ENCODE measurements at regions not wholly inside any gene's neighbourhood (a gene's known extent, or its start where the extent isn't known, plus 50 kb on each side); places are given as distances from the start of the nearest gene placed in this dataset.

- Histone ChIP-seq H3K4me1 (no peaks in the 10 kb centered on the region), H3K36me3 (no peaks in the 10 kb centered on the region), H3K9me3 (no peaks in the 10 kb centered on the region), H3K4me3 (ENCODE audit: low read depth, low read length) (no peak overlapping the region), H3K27me3 (no peaks in the 10 kb centered on the region)
- DNase-seq: no peak
- no peak for TF ChIP-seq CTCF (IDR thresholded peaks at IDR 0.05; ENCODE audit: low read depth, low read length)
Observed at GRCh38 chr2:62447411-62447810, 58.6 kb downstream of the TMEM17 start.

- Histone ChIP-seq H3K4me3 (ENCODE audit: low read depth, low read length) (no peak overlapping the region), H3K36me3 (no peaks in the 10 kb centered on the region), H3K9me3 (no peaks in the 10 kb centered on the region), H3K4me1 (no peaks in the 10 kb centered on the region), H3K27me3 (no peaks in the 10 kb centered on the region)
- DNase-seq: no peak
- no peak for TF ChIP-seq CTCF (IDR thresholded peaks at IDR 0.05; ENCODE audit: low read depth, low read length)
Observed at GRCh38 chr2:62446491-62446890, 59.5 kb downstream of the TMEM17 start.

- H3K27me3 ChIP-seq: no peaks in the 10 kb centered on the region
- no peak for DNase-seq
Observed at GRCh38 chr2:62443886-62444285, 62.1 kb downstream of the TMEM17 start.

DNA sequence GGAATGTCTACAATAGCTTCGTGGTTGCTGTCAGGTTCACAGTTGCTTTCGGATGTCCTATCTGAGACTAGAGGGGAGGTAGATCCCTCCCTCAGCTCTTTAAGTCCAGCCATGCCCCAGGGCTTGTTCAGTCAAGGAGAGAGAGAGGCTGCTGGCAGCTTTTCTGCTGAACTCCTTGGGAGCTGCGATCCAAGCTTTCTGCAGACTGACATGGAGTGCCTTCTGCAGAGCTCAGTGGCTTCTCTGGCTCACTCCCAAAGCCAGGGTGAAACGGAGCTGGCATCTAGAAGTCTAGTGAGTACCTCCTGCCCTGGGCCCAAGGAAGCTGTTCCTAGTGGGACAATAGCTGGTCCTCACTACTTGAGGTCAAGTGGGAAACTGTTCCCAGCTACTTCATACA lies 62.5 kb downstream of the TMEM17 start:
- DNase-seq: no peak
- Histone ChIP-seq H3K36me3 (no peaks in the 10 kb centered on the region), H3K4me1 (no peaks in the 10 kb centered on the region), H3K27me3 (no peaks in the 10 kb centered on the region), H3K4me3 (ENCODE audit: low read depth, low read length) (no peak overlapping the region), H3K9me3 (no peaks in the 10 kb centered on the region)
- no peak for TF ChIP-seq CTCF (IDR thresholded peaks at IDR 0.05; ENCODE audit: low read depth, low read length)

More at GRCh38 chr2:62443886-62444285, 62.1 kb downstream of the TMEM17 start:
- no peak for TF ChIP-seq CTCF (IDR thresholded peaks at IDR 0.05; ENCODE audit: low read depth, low read length)
- no peaks in the 10 kb centered on the region for H3K4me1 ChIP-seq
- H3K9me3 ChIP-seq: no peaks in the 10 kb centered on the region
- H3K4me3 ChIP-seq (ENCODE audit: low read depth, low read length): no peak overlapping the region
- H3K36me3 ChIP-seq: no peaks in the 10 kb centered on the region

GRCh38 chr2:62441824-62442223 lies 64.2 kb downstream of the TMEM17 start:
- H3K4me1 ChIP-seq: no peaks in the 10 kb centered on the region
- no peak for TF ChIP-seq CTCF (IDR thresholded peaks at IDR 0.05; ENCODE audit: low read depth, low read length)
- no peaks in the 10 kb centered on the region for H3K27me3 ChIP-seq
- no peaks in the 10 kb centered on the region for H3K36me3 ChIP-seq
- H3K9me3 ChIP-seq: no peaks in the 10 kb centered on the region
- H3K4me3 ChIP-seq (ENCODE audit: low read depth, low read length): no peak overlapping the region
- DNase-seq: no peak

DNA sequence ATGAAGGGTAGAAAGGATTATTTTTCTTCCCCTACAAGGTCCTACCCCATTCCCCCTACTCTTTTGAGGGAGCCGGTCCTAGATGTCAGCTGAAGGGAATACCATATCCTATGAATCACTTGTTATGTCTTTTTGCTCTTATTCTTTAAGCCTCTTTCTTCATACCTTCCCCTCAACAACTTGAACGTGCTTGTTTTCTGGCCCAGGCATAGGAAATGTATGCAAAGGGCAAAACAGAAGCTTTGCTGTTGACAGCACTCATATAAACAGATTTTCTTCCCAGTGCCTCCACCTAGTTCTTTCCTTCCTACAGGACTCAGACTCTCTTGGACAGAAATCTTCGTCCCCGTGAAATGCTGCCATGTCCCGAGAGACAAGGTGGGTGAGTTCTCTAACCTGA lies 64.6 kb downstream of the TMEM17 start:
- no peak for TF ChIP-seq CTCF (IDR thresholded peaks at IDR 0.05; ENCODE audit: low read depth, low read length)
- Histone ChIP-seq H3K4me3 (ENCODE audit: low read depth, low read length) (no peak overlapping the region), H3K27me3 (no peaks in the 10 kb centered on the region), H3K36me3 (no peaks in the 10 kb centered on the region), H3K9me3 (no peaks in the 10 kb centered on the region), H3K4me1 (no peaks in the 10 kb centered on the region)
- no peak for DNase-seq

All from BE2C (cell line).